Esophagus muscularis mucosa (tissue), 4 donors: ENCODE measurements at regions not wholly inside any gene's neighbourhood (a gene's known extent, or its start where the extent isn't known, plus 50 kb on each side); places are given as distances from the start of the nearest gene placed in this dataset.

Source experiments
- DNase-seq: peaks from one replicate; pipeline ENCODE4 v3.0.0-alpha.2; 2017; ENCODE audit errors: extremely low spot score
- H3K27ac ChIP-seq, 4 donors: fragments of 200-600 bp; sonication (generic); replicated peaks in 1 of 4; 1 replicate in 3 of 4; 2 replicates in 1 of 4; pipeline ENCODE4 v1.5.1; 2016 to 2019; ENCODE audit warnings: mild to moderate bottlenecking in 1 of 4
- H3K27me3 ChIP-seq, 4 donors: fragments of 200-600 bp; sonication (generic); one replicate each; pipeline versions ENCODE4 v1.5.1 to v1.6.0; 2016 to 2019
- H3K36me3 ChIP-seq, 4 donors: fragments of 200-600 bp; sonication (generic); one replicate each; pipeline ENCODE4 v1.5.1; 2016 to 2019
- H3K4me1 ChIP-seq, 4 donors: fragments of 200-600 bp; sonication (generic); one replicate each; pipeline ENCODE4 v1.5.1; 2016 to 2019
- H3K4me3 ChIP-seq, 4 donors: fragments of 200-600 bp; sonication (generic); 1 replicate in 2 of 4; 2 replicates in 2 of 4; pipeline ENCODE4 v1.5.1; 2016 to 2019; ENCODE audit warnings: mild to moderate bottlenecking in 4 of 4, moderate library complexity in 1 of 4
- H3K9me3 ChIP-seq, 4 donors: fragments of 200-600 bp; sonication (generic); 1 replicate in 3 of 4; 2 replicates in 1 of 4; pipeline ENCODE4 v1.5.1; 2016 to 2019
- EP300 ChIP-seq: sonication (generic); formaldehyde crosslinking; IDR thresholded peaks from one replicate; pipeline ENCODE4 v1.6.1; 2017; ENCODE audit warnings: antibody characterized with exemption
- POLR2A ChIP-seq: fragments of 450-650 bp; IDR thresholded peaks from one replicate; pipeline ENCODE4 v1.6.1; 2017; ENCODE audit warnings: antibody characterized with exemption, moderate library complexity, mild to moderate bottlenecking, low read depth
- POLR2AphosphoS5 ChIP-seq, 2 donors: sonication (generic); formaldehyde crosslinking; IDR thresholded peaks; one replicate each; pipeline ENCODE4 v1.6.1; 2017; ENCODE audit warnings: antibody characterized with exemption in 2 of 2
- WGBS: methylation state at CpG from one replicate; pipeline ENCODE4 v1.1.5; 2018; 5-methylcytosine and 5-hydroxymethylcytosine counted together
- intact Hi-C: fragments of 100-400 bp; cut with DNase I; formaldehyde crosslinking; loops from one replicate; pipeline ENCODE4 v1.15.1; 2023
- TF ChIP-seq, protein P1 (sequence below), 3 experiments: fragments of 200-600 bp in 2 of 3; fragments of 450-650 bp in 1 of 3; sonication (generic) in 2 of 3; IDR thresholded peaks; one replicate each; pipeline ENCODE4 v1.5.1; 2017 to 2019; ENCODE audit warnings: antibody characterized with exemption in 3 of 3, mild to moderate bottlenecking in 2 of 3, moderate library complexity in 1 of 3

DNA sequence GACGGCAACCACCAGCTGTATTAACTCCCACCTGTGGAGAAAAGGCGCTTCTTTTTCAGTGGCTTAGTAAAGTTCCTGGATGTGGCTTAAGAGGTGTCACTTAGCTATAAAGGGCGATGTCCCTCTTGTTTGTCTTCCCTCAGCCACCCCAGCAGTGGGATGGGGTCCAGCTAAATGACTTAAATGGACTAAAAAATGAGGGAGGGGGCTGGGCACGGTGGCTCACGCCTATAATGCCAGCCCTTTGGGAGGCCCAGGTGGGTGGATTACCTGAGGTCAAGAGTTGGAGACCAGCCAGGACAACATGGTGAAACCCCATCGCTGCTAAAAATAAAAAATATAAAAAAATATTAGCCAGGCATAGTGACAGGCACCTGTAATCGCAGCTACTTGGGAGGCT, 667.5 kb upstream of the RBFOX1 start:
- intact Hi-C loops = no loop called here
- TF ChIP-seq EP300 (no peak), POLR2AphosphoS5 (IDR thresholded peaks at IDR 0.05) (no peak), POLR2A (no peak)
- TF ChIP-seq, protein P1, sequence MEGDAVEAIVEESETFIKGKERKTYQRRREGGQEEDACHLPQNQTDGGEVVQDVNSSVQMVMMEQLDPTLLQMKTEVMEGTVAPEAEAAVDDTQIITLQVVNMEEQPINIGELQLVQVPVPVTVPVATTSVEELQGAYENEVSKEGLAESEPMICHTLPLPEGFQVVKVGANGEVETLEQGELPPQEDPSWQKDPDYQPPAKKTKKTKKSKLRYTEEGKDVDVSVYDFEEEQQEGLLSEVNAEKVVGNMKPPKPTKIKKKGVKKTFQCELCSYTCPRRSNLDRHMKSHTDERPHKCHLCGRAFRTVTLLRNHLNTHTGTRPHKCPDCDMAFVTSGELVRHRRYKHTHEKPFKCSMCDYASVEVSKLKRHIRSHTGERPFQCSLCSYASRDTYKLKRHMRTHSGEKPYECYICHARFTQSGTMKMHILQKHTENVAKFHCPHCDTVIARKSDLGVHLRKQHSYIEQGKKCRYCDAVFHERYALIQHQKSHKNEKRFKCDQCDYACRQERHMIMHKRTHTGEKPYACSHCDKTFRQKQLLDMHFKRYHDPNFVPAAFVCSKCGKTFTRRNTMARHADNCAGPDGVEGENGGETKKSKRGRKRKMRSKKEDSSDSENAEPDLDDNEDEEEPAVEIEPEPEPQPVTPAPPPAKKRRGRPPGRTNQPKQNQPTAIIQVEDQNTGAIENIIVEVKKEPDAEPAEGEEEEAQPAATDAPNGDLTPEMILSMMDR (IDR thresholded peaks at IDR 0.05) = no peak

DNA sequence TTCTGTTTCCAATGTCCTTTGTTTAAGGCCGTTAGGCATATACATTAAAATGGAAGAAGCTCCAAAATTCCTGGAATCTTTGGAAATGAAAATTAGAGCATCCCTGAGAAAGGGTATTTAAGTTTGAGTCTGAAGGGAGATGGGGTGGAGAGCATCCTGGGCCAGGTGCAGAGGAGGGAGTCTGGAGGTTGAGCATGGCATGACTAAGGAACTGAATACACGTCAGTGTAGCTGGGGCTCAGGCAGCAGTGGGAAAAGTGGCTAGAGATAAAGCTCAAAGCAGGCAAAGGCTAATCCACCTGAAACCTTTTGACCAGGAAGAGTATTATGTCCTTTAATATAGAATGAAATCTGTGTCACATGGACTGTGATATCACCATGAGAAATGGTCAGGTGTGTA, 669.0 kb upstream of the RBFOX1 start:
- no peak for DNase-seq
- Histone ChIP-seq H3K9me3 (no peaks in the 10 kb centered on the region), H3K27me3 (peaks cover 0 to 7% (median 0%) of the 10 kb centered on the region in 4 donors), H3K27ac (no peak overlapping the region), H3K4me1 (no peaks in the 10 kb centered on the region), H3K36me3 (no peaks in the 10 kb centered on the region), H3K4me3 (no peak overlapping the region)
- 57% methylated on average over 2 of the region's 2 CpGs for WGBS
- TF ChIP-seq EP300 (no peak), POLR2A (no peak), POLR2AphosphoS5 (IDR thresholded peaks at IDR 0.05) (no peak)
- TF ChIP-seq, protein P1 (IDR thresholded peaks at IDR 0.05) = no peak
- intact Hi-C loops = no loop called here

More for the DNA sequence above, 667.5 kb upstream of the RBFOX1 start:
- no peak overlapping the region for H3K4me3 ChIP-seq
- no peaks in the 10 kb centered on the region for H3K27me3 ChIP-seq
- no peak for DNase-seq
- H3K9me3 ChIP-seq = no peaks in the 10 kb centered on the region
- H3K36me3 ChIP-seq = no peaks in the 10 kb centered on the region
- no peak overlapping the region for H3K27ac ChIP-seq
- WGBS = 88% methylated on average over 7 of the region's 7 CpGs
- no peaks in the 10 kb centered on the region for H3K4me1 ChIP-seq

DNA sequence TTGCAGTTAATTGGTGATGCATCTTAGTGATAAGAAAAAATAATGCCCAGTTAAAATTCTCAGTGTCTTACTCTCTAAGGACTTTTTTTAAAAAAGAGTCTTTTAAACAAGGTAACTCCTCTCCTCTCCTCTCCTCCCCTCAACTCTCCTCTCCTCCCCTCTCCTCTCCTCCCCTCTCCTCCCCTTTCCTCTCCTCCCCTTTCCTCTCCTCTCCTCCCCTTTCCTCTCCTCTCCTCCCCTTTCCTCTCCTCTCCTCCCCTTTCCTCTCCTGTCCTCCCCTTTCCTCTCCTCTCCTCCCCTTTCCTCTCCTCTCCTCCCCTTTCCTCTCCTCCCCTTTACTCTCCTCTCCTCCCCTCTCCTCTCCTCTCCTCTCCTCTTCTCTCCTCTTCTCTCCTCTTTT, 675.9 kb upstream of the RBFOX1 start:
- H3K4me3 ChIP-seq = no peak overlapping the region
- no peak for TF ChIP-seq POLR2A
- TF ChIP-seq POLR2AphosphoS5 (IDR thresholded peaks at IDR 0.05) = no peak
- TF ChIP-seq, protein P1 (IDR thresholded peaks at IDR 0.05) = no peak
- no peak for TF ChIP-seq EP300
- peaks cover 0 to 21% (median 0%) of the 10 kb centered on the region in 4 donors for H3K27me3 ChIP-seq
- no peaks in the 10 kb centered on the region for H3K36me3 ChIP-seq
- H3K9me3 ChIP-seq = no peaks in the 10 kb centered on the region
- no peak for DNase-seq
- intact Hi-C loops = no loop called here
- H3K27ac ChIP-seq = no peak overlapping the region
- H3K4me1 ChIP-seq = no peaks in the 10 kb centered on the region

DNA sequence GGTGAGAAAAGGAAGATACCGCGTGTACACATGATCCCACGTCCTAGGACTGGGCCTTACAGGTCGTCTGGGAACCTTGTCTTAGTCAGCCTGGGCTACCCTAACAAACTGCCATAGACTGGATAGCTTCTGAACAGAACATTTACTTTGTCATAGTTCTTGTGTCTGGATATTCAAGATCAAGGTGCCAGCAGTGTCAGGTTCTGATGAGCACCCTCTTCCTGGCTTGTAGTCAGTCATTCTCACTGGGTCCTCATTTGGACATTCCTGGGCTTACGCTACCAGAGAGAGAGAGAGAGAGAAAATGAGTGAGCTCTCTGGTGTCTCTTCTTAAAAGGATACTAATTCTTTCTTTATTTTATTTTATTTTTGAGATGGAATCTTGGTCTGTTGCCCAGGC, 685.8 kb upstream of the RBFOX1 start:
- H3K9me3 ChIP-seq = no peaks in the 10 kb centered on the region
- no peak overlapping the region for H3K27ac ChIP-seq
- H3K36me3 ChIP-seq = no peaks in the 10 kb centered on the region
- H3K27me3 ChIP-seq = peaks cover 0 to 61% (median 0%) of the 10 kb centered on the region in 4 donors
- TF ChIP-seq POLR2AphosphoS5 (IDR thresholded peaks at IDR 0.05) (no peak), POLR2A (no peak), EP300 (no peak)
- TF ChIP-seq, protein P1 (IDR thresholded peaks at IDR 0.05) = no peak
- no peaks in the 10 kb centered on the region for H3K4me1 ChIP-seq
- no peak overlapping the region for H3K4me3 ChIP-seq
- no peak for DNase-seq
- intact Hi-C loops = no loop called here
- 45% methylated on average over 5 of the region's 5 CpGs for WGBS
